ENCODE measurements at regions not wholly inside any gene's neighbourhood (a gene's known extent, or its start where the extent isn't known, plus 50 kb on each side); places are given as distances from the start of the nearest gene placed in this dataset.

- TF ChIP-seq CTCF (IDR thresholded peaks at IDR 0.05; ENCODE audit: low read depth, low read length, missing input control) (no peak), TAF1 (conservative IDR thresholded peaks at IDR 0.05) (no peak), SP1 (IDR thresholded peaks at IDR 0.05) (no peak), MAX (IDR thresholded peaks at IDR 0.05) (no peak), REST (IDR thresholded peaks at IDR 0.05) (no peak), EGR1 (IDR thresholded peaks at IDR 0.05; ENCODE audit: low read depth in 2 of 2) (no peak)
Observed at GRCh38 chr1:113271039-113271438, 119.3 kb upstream of the MAGI3 start.
